IMR-90 (cell line): ENCODE measurements at regions not wholly inside any gene's neighbourhood (a gene's known extent, or its start where the extent isn't known, plus 50 kb on each side); places are given as distances from the start of the nearest gene placed in this dataset.

ENCODE experiments used
- ATAC-seq: fragments of 200-7000 bp; cut with Tn5 transposase; 2 replicates; pipeline ENCODE4 v1.9.1; 2020; ENCODE audit warnings: low read depth, mild to moderate bottlenecking, moderate library complexity
- BruUV-seq: library from RNA; stranded (reverse); fragments of 400-500 nt; replicated peaks from 2 replicates; lab custom pipeline; 2021; lab: Mats Ljungman, UMichigan
- CTCF ChIA-PET: fragments of 300-600 bp; formaldehyde crosslinking; extraction: SDS; loops from one replicate; lab custom pipeline; 2021; ENCODE audit warnings: antibody characterized with exemption; lab: Yijun Ruan, JAX
- POLR2A ChIA-PET: fragments of 300-600 bp; sonication (Branson Sonifier 250); formaldehyde crosslinking; loops from one replicate; lab custom pipeline; 2022; ENCODE audit warnings: antibody characterized with exemption; ENCODE audit not compliant: unreplicated experiment; lab: Charles Lee
- DNase-seq: peaks from one replicate; pipeline ENCODE4 v3.0.0; 2013
- H2AFZ ChIP-seq: replicated peaks from 2 replicates; pipeline ENCODE3; 2013; ENCODE audit warnings: low read length, mild to moderate bottlenecking; ENCODE audit not compliant: poor library complexity
- H2AK5ac ChIP-seq: 2 replicates; pipeline ENCODE4 v1.6.1; 2013; ENCODE audit warnings: low read depth, low read length, inconsistent platforms
- H2AK9ac ChIP-seq: replicated peaks from 2 replicates; pipeline ENCODE3; 2013; ENCODE audit warnings: mild to moderate bottlenecking, low read depth, low read length, moderate library complexity; ENCODE audit not compliant: poor library complexity
- H2BK120ac ChIP-seq: 2 replicates; pipeline ENCODE4 v1.6.1; 2013; ENCODE audit warnings: low read depth, low read length, inconsistent platforms
- H2BK15ac ChIP-seq: 3 replicates; pipeline ENCODE4 v1.6.1; 2013; ENCODE audit warnings: low read depth, low read length, inconsistent platforms
- H2BK20ac ChIP-seq: 2 replicates; pipeline ENCODE4 v1.6.1; 2013; ENCODE audit warnings: low read depth, mild to moderate bottlenecking, inconsistent platforms, low read length, moderate library complexity
- H2BK5ac ChIP-seq: 2 replicates; pipeline ENCODE4 v1.6.1; 2013; ENCODE audit warnings: mild to moderate bottlenecking, low read depth, low read length, inconsistent platforms; ENCODE audit not compliant: poor library complexity, severe bottlenecking
- H3K14ac ChIP-seq: replicated peaks from 2 replicates; pipeline ENCODE4 v1.6.1; 2013; ENCODE audit warnings: low read depth, low read length, inconsistent platforms
- H3K18ac ChIP-seq: 2 replicates; pipeline ENCODE4 v1.6.1; 2013; ENCODE audit warnings: low read depth, low read length, control low read depth
- H3K23ac ChIP-seq: 2 replicates; pipeline ENCODE4 v1.6.1; 2013; ENCODE audit warnings: low read depth, low read length, inconsistent platforms
- H3K27ac ChIP-seq: 2 replicates; pipeline ENCODE4 v1.5.1; 2013; ENCODE audit warnings: mild to moderate bottlenecking, control low read depth, low read length; ENCODE audit not compliant: insufficient read depth
- H3K27me3 ChIP-seq: 2 replicates; pipeline ENCODE4 v1.6.1; 2013; ENCODE audit warnings: low read length; ENCODE audit not compliant: control insufficient read depth, insufficient read depth
- H3K36me3 ChIP-seq: 2 replicates; pipeline ENCODE4 v1.6.1; 2013; ENCODE audit warnings: low read length, mixed read lengths; ENCODE audit not compliant: control insufficient read depth, insufficient read depth
- H3K4ac ChIP-seq: 2 replicates; pipeline ENCODE4 v1.6.1; 2013; ENCODE audit warnings: low read depth, low read length, inconsistent platforms
- H3K4me1 ChIP-seq: 2 replicates; pipeline ENCODE4 v1.6.1; 2013; ENCODE audit warnings: low read length, mixed read lengths; ENCODE audit not compliant: control insufficient read depth, insufficient read depth
- H3K4me2 ChIP-seq: 2 replicates; pipeline ENCODE4 v1.6.1; 2013; ENCODE audit warnings: low read depth, mild to moderate bottlenecking, control low read depth, low read length, moderate library complexity
- H3K4me3 ChIP-seq: 2 replicates; pipeline ENCODE4 v1.5.1; 2013; ENCODE audit warnings: low read depth, mild to moderate bottlenecking, control low read depth, low read length, moderate library complexity; ENCODE audit not compliant: insufficient read depth
- H3K56ac ChIP-seq: 2 replicates; pipeline ENCODE4 v1.6.1; 2013; ENCODE audit warnings: low read length, inconsistent platforms; ENCODE audit not compliant: insufficient read depth; ENCODE audit errors: extremely low read depth
- H3K79me1 ChIP-seq, 2 experiments: 2 replicates each; pipeline ENCODE4 v1.6.1; 2013; ENCODE audit warnings: low read length in 2 of 2, inconsistent platforms in 1 of 2, low read depth in 1 of 2
- H3K9ac ChIP-seq: 2 replicates; pipeline ENCODE4 v1.6.1; 2013; ENCODE audit warnings: low read depth, low read length, control low read depth
- H3K9me1 ChIP-seq: 2 replicates; pipeline ENCODE4 v1.6.1; 2013; ENCODE audit warnings: low read length, inconsistent platforms; ENCODE audit not compliant: insufficient read depth
- H3K9me3 ChIP-seq: 2 replicates; pipeline ENCODE4 v1.6.1; 2013; ENCODE audit warnings: low read length; ENCODE audit not compliant: control insufficient read depth, insufficient read depth
- H4K20me1 ChIP-seq: 2 replicates; pipeline ENCODE4 v1.6.1; 2013; ENCODE audit warnings: low read length, inconsistent platforms; ENCODE audit not compliant: insufficient read depth
- H4K5ac ChIP-seq: 2 replicates; pipeline ENCODE4 v1.6.1; 2013; ENCODE audit warnings: mild to moderate bottlenecking, low read depth, low read length, control low read depth
- H4K8ac ChIP-seq, 2 experiments: 2 replicates each; pipeline ENCODE4 v1.6.1; 2013; ENCODE audit warnings: low read depth in 2 of 2, low read length in 2 of 2, control low read depth in 1 of 2, inconsistent platforms in 1 of 2
- H4K91ac ChIP-seq: 2 replicates; pipeline ENCODE4 v1.6.1; 2013; ENCODE audit warnings: low read depth, low read length, inconsistent platforms; ENCODE audit not compliant: insufficient read depth
- CEBPB ChIP-seq: IDR thresholded peaks from 2 replicates; pipeline ENCODE4 v1.6.1; 2012; ENCODE audit warnings: low read depth, low read length, improper control_type of control experiment
- CTCF ChIP-seq: conservative IDR thresholded peaks from 2 replicates; pipeline ENCODE4 v1.5.1; 2012; ENCODE audit warnings: mild to moderate bottlenecking, low read depth, low read length, improper control_type of control experiment
- ELK1 ChIP-seq: fragments of 150-350 bp; IDR thresholded peaks from 2 replicates; pipeline ENCODE4 v1.6.1; 2016; ENCODE audit warnings: low read depth, mild to moderate bottlenecking, low read length, moderate library complexity, borderline replicate concordance
- FOS ChIP-seq: fragments of 150-350 bp; IDR thresholded peaks from 2 replicates; pipeline ENCODE4 v1.6.1; 2016; ENCODE audit warnings: low read depth, low read length
- MAFK ChIP-seq: IDR thresholded peaks from 2 replicates; pipeline ENCODE4 v1.6.1; 2012; ENCODE audit warnings: low read depth, low read length, improper control_type of control experiment
- MXI1 ChIP-seq: IDR thresholded peaks from 2 replicates; pipeline ENCODE4 v1.6.1; 2012; ENCODE audit warnings: low read depth, mild to moderate bottlenecking, low read length, moderate library complexity, borderline replicate concordance
- NFE2L2 ChIP-seq: fragments of 150-350 bp; IDR thresholded peaks from 2 replicates; pipeline ENCODE4 v1.6.1; 2016; ENCODE audit warnings: low read depth, mild to moderate bottlenecking, low read length
- WGBS, 2 experiments: methylation state at CpG; one replicate each; pipeline versions ENCODE4 v1.1.5 to v1.1.7; 2013; ENCODE audit warnings: missing lambda C conversion rate in 2 of 2; ENCODE audit not compliant: insufficient read length in 1 of 2; ENCODE audit errors: extremely low coverage in 2 of 2; 5-methylcytosine and 5-hydroxymethylcytosine counted together
- dilution Hi-C: fragments of 300-500 bp; cut with HindIII; formaldehyde crosslinking; loops from one replicate; pipeline ENCODE4 v1.14.3; 2018; ENCODE audit warnings: low sequenced_read_pairs; ENCODE audit not compliant: unreplicated experiment
- in situ Hi-C: fragments of 300-500 bp; cut with MboI; formaldehyde crosslinking; loops from 3 replicates; pipeline ENCODE4 v1.14.3; 2019; ENCODE audit warnings: low sequenced_read_pairs, inconsistent platforms, mixed read lengths
- intact Hi-C: fragments of 100-400 bp; cut with micrococcal nuclease; formaldehyde crosslinking; loops from 2 replicates; pipeline ENCODE4 v1.10.0; 2022

GRCh38 chr19:30648866-30649862 is 277.0 kb downstream of the ZNF536 start:
- H3K23ac ChIP-seq: no peak overlapping the region
- in situ Hi-C loops (loop anchor here (25.0 kb wide), 1 partner anchor 762 kb away; no protein-coding TSS in a partner anchor), intact Hi-C loops (loop anchor here (10.0 kb wide), 1 partner anchor 424 kb away; no protein-coding TSS in a partner anchor), dilution Hi-C loops (no loop called here)
- 100% methylated on average over 1 of the region's 12 CpGs; no CpG with 5 or more reads in 1 of the 2 experiments for WGBS, 2 experiments
- H3K4me1 ChIP-seq: no peaks in the 10 kb centered on the region
- no peak overlapping the region for H3K18ac ChIP-seq
- no peaks in the 10 kb centered on the region for H3K27me3 ChIP-seq
- no peak overlapping the region for H2BK20ac ChIP-seq
- no peak overlapping the region for H2BK15ac ChIP-seq
- no TSS peak for BruUV-seq
- H2AK5ac ChIP-seq: no peak overlapping the region
- no peaks in the 10 kb centered on the region for H4K20me1 ChIP-seq
- no peak overlapping the region for H3K27ac ChIP-seq
- no peaks in the 10 kb centered on the region for H3K79me1 ChIP-seq
- no peak overlapping the region for H3K4me3 ChIP-seq
- no peak overlapping the region for H4K5ac ChIP-seq
- TF ChIP-seq NFE2L2 (no peak), MXI1 (no peak), CEBPB (no peak), ELK1 (no peak), CTCF (no peak), FOS (no peak), MAFK (no peak)
- H3K4me2 ChIP-seq: no peak overlapping the region
- no peak overlapping the region for H2BK120ac ChIP-seq
- DNase-seq (no peak), ATAC-seq (no peak)
- H3K9me3 ChIP-seq: no peaks in the 10 kb centered on the region
- H2AFZ ChIP-seq: no peak overlapping the region
- ChIA-PET POLR2A (no interaction called here), CTCF (interaction anchor here (0.6 to 1.2 kb wide), 5 partner anchors 7 to 1912 kb away, joined by 3 to 6 read pairs (median 4); no protein-coding TSS in a partner anchor)
- no peaks in the 10 kb centered on the region for H3K9me1 ChIP-seq
- H3K56ac ChIP-seq: no peak overlapping the region
- no peak overlapping the region for H4K8ac ChIP-seq
- no peak overlapping the region for H2AK9ac ChIP-seq
- no peak overlapping the region for H2BK5ac ChIP-seq
- H3K36me3 ChIP-seq: no peaks in the 10 kb centered on the region
- no peak overlapping the region for H4K91ac ChIP-seq
- no peak overlapping the region for H3K14ac ChIP-seq
- no peak overlapping the region for H3K9ac ChIP-seq
- no peak overlapping the region for H3K4ac ChIP-seq
